Right atrium auricular region (tissue), 2 donors: ENCODE measurements at regions not wholly inside any gene's neighbourhood (a gene's known extent, or its start where the extent isn't known, plus 50 kb on each side); places are given as distances from the start of the nearest gene placed in this dataset.
"Not testable (repeated sequence)": the region's sequence is repeated elsewhere in the genome, so short reads cannot be mapped to it uniquely, and the experiment has no call there.

ENCODE experiments used
- DNase-seq: peaks from one replicate; pipeline ENCODE4 v3.0.0-alpha.2; 2019; ENCODE audit warnings: low spot score
- H3K27ac ChIP-seq, 2 donors: fragments of 200-600 bp; sonication (generic); 1 replicate in 1 of 2; 2 replicates in 1 of 2; pipeline ENCODE4 v1.5.1; 2016 to 2019
- H3K27me3 ChIP-seq, 2 donors: fragments of 200-600 bp; sonication (generic); one replicate each; pipeline versions ENCODE4 v1.5.1 to v1.6.0; 2017 to 2019
- H3K36me3 ChIP-seq: fragments of 200-600 bp; sonication (generic); one replicate; pipeline ENCODE4 v1.5.1; 2016
- H3K4me1 ChIP-seq, 2 donors: fragments of 200-600 bp; sonication (generic); one replicate each; pipeline versions ENCODE4 v1.5.1 to v1.6.0; 2017 to 2019
- H3K4me3 ChIP-seq, 2 donors: fragments of 200-600 bp; sonication (generic); 1 replicate in 1 of 2; 2 replicates in 1 of 2; pipeline ENCODE4 v1.5.1; 2017 to 2019; ENCODE audit warnings: mild to moderate bottlenecking in 1 of 2, moderate library complexity in 1 of 2
- H3K9me3 ChIP-seq, 2 donors: fragments of 200-600 bp; sonication (generic); one replicate each; pipeline ENCODE4 v1.5.1; 2019
- CTCF ChIP-seq, 2 donors: fragments of 200-600 bp; sonication (generic); IDR thresholded peaks; one replicate each; pipeline ENCODE4 v1.5.1; 2019; ENCODE audit warnings: antibody characterized with exemption in 2 of 2

DNA sequence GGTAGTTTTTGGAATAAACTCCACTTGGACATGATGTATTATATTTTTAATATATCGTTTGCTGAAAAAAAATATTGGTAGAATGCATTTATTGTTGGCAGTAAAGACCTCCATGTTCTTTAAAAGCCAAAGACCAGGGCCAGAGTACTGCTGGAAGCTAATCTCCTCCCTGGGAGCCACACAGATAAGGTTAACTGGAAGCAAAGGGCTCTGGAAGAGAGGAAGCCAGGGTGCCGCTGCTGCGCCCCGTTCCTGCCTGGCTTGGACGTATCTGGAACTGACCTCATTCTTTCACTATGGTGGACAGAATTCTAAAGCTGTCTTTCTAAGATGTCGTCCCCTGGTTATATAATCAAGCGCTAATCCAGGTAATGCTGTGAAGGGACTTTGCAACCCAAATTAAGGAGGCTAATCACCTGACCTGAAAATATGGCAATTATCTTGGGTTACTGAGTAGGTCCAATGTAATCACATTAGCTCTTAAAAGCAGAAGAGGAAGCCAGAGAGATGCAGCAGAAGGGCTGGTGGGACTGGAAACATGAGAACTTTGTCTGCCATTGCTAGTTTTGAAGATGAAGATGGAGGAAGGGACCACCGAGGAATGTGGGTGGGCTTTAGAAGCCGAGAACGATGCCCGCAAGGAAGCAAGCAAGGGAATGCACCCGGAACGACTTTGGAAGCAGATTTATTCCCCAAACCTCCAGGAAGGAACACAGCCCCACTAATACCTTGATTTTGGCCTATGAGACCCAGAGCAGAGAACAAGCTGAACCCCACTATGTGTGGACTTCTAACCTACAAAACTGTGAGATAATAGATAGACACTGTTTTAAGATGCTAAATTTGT is 167.7 kb upstream of the KCNJ15 start:
- DNase-seq, result no peak
- Histone ChIP-seq H3K4me1 (no peaks in the 10 kb centered on the region), H3K27me3 (no peaks in the 10 kb centered on the region), H3K4me3 (no peak overlapping the region), H3K27ac (no peak overlapping the region), H3K9me3 (no peaks in the 10 kb centered on the region), H3K36me3 (no peaks in the 10 kb centered on the region)
- no peak for TF ChIP-seq CTCF (IDR thresholded peaks at IDR 0.05)

DNA sequence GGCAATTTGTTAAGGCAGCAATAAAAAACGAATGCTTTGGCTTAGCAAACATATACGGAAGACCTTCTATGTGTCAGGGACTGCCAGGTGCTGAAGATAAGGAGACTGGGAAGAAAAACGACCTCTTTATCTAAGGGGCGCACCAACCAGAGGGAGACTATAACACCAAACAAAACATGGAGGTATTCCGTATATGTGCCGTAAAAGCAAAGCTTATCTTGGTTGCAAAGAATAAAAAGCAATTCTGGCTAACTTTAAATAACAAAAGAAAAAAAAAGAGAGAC is 167.1 kb upstream of the KCNJ15 start:
- no peak for DNase-seq
- Histone ChIP-seq H3K4me3 (no peak overlapping the region), H3K27me3 (no peaks in the 10 kb centered on the region), H3K27ac (no peak overlapping the region), H3K4me1 (no peaks in the 10 kb centered on the region), H3K9me3 (no peaks in the 10 kb centered on the region), H3K36me3 (no peaks in the 10 kb centered on the region)
- TF ChIP-seq CTCF (IDR thresholded peaks at IDR 0.05), result no peak

- H3K4me1 ChIP-seq, H3K36me3 ChIP-seq, DNase-seq, H3K4me3 ChIP-seq, H3K27ac ChIP-seq, H3K27me3 ChIP-seq, H3K9me3 ChIP-seq: not testable (repeated sequence)
These were observed 165.7 kb upstream of the KCNJ15 start for GRCh38 chr21:38091061-38091460.

GRCh38 chr21:38092051-38092450 is 164.7 kb upstream of the KCNJ15 start:
- H3K36me3 ChIP-seq, result no peaks in the 10 kb centered on the region
- DNase-seq, result no peak
- H3K9me3 ChIP-seq, result no peaks in the 10 kb centered on the region
- H3K27me3 ChIP-seq, result no peaks in the 10 kb centered on the region
- H3K27ac ChIP-seq, result no peak overlapping the region
- H3K4me1 ChIP-seq, result no peaks in the 10 kb centered on the region
- no peak for TF ChIP-seq CTCF (IDR thresholded peaks at IDR 0.05)
- H3K4me3 ChIP-seq, result no peak overlapping the region

- no peaks in the 10 kb centered on the region for H3K4me1 ChIP-seq
- H3K4me3 ChIP-seq, result no peak overlapping the region
- H3K27me3 ChIP-seq, result no peaks in the 10 kb centered on the region
- no peaks in the 10 kb centered on the region for H3K36me3 ChIP-seq
- H3K27ac ChIP-seq, result no peak overlapping the region
- no peak for DNase-seq
- TF ChIP-seq CTCF (IDR thresholded peaks at IDR 0.05), result no peak
- H3K9me3 ChIP-seq, result peaks cover 0 to 17% of the 10 kb centered on the region in 2 donors
These were observed 161.6 kb upstream of the KCNJ15 start for GRCh38 chr21:38095220-38095619.

GRCh38 chr21:38097789-38098188 is 159.0 kb upstream of the KCNJ15 start:
- no peak for TF ChIP-seq CTCF (IDR thresholded peaks at IDR 0.05)
- no peak for DNase-seq
- no peaks in the 10 kb centered on the region for H3K4me1 ChIP-seq
- H3K4me3 ChIP-seq, result no peak overlapping the region
- no peak overlapping the region for H3K27ac ChIP-seq
- no peaks in the 10 kb centered on the region for H3K27me3 ChIP-seq
- no peaks in the 10 kb centered on the region for H3K36me3 ChIP-seq
- peaks cover 0 to 17% of the 10 kb centered on the region in 2 donors for H3K9me3 ChIP-seq
